GM12878 (cell line): ENCODE measurements at regions not wholly inside any gene's neighbourhood (a gene's known extent, or its start where the extent isn't known, plus 50 kb on each side); places are given as distances from the start of the nearest gene placed in this dataset.

Source experiments
- ATAC-seq: fragments of 200-7000 bp; cut with Tn5 transposase; 3 replicates; pipeline ENCODE4 v1.9.1; 2020; ENCODE audit warnings: mild to moderate bottlenecking, moderate library complexity
- BruUV-seq: library from RNA; stranded (reverse); fragments of 400-500 nt; replicated peaks from 2 replicates; lab custom pipeline; 2021; lab: Mats Ljungman, UMichigan
- CTCF ChIA-PET: fragments of 300-600 bp; sonication (Branson Sonifier 250); formaldehyde crosslinking; extraction: SDS; loops from one replicate; lab custom pipeline; 2021; ENCODE audit warnings: inconsistent platforms; lab: Yijun Ruan, JAX
- POLR2A ChIA-PET: fragments of 350-600 bp; formaldehyde crosslinking; extraction: SDS; loops from one replicate; lab custom pipeline; 2021; ENCODE audit warnings: inconsistent platforms; lab: Charles Lee
- RAD21 ChIA-PET: fragments of 300-600 bp; sonication (Branson Sonifier 250); formaldehyde crosslinking; loops from one replicate; lab custom pipeline; 2023; ENCODE audit warnings: antibody characterized with exemption; ENCODE audit not compliant: unreplicated experiment; lab: Charles Lee
- SMC1A ChIA-PET: fragments of 300-600 bp; sonication (Branson Sonifier 250); formaldehyde crosslinking; loops from one replicate; lab custom pipeline; 2023; ENCODE audit not compliant: unreplicated experiment, uncharacterized antibody; lab: Charles Lee
- DNase-seq: peaks from one replicate; pipeline ENCODE4 v3.0.0-alpha.2; 2011; ENCODE audit warnings: low read depth, low spot score
- FAIRE-seq: peaks from 3 replicates; lab custom pipeline; 2011; peaks lifted over from hg19 to GRCh38; lab: Jason Lieb, UNC
- H2AFZ ChIP-seq: 2 replicates; pipeline ENCODE4 v1.6.0; 2011; ENCODE audit warnings: low read depth, low read length, control low read depth; ENCODE audit not compliant: control insufficient read depth
- H3K27ac ChIP-seq: 2 replicates; pipeline ENCODE4 v1.5.1; 2011; ENCODE audit warnings: control low read depth; ENCODE audit not compliant: control insufficient read depth, insufficient read depth
- H3K27me3 ChIP-seq, 2 experiments: replicated peaks in 1 of 2; 2 replicates each; pipeline versions ENCODE4 v1.6.0 to v1.6.1; 2011; ENCODE audit warnings: low read length in 1 of 2; ENCODE audit not compliant: control insufficient read depth in 2 of 2, insufficient read depth in 2 of 2
- H3K36me3 ChIP-seq, 2 experiments: 2 replicates each; pipeline ENCODE4 v1.5.1; 2011; ENCODE audit warnings: low read length in 1 of 2; ENCODE audit not compliant: control insufficient read depth in 2 of 2, insufficient read depth in 2 of 2
- H3K4me1 ChIP-seq: 2 replicates; pipeline ENCODE4 v1.6.1; 2011; ENCODE audit warnings: mild to moderate bottlenecking, low read length, moderate library complexity, mixed read lengths; ENCODE audit not compliant: control insufficient read depth, insufficient read depth
- H3K4me2 ChIP-seq: 2 replicates; pipeline ENCODE4 v1.6.0; 2011; ENCODE audit warnings: control low read depth; ENCODE audit not compliant: control insufficient read depth, insufficient read depth
- H3K4me3 ChIP-seq: fragments of 200-600 bp; sonication (generic); 2 replicates; pipeline ENCODE4 v1.5.1; 2016
- H3K79me2 ChIP-seq: 2 replicates; pipeline ENCODE4 v1.6.0; 2011; ENCODE audit warnings: low read length; ENCODE audit not compliant: control insufficient read depth, insufficient read depth
- H3K9ac ChIP-seq: 2 replicates; pipeline ENCODE4 v1.8.0; 2011; ENCODE audit warnings: low read length, control low read depth, mixed read lengths; ENCODE audit not compliant: control insufficient read depth, insufficient read depth
- H3K9me3 ChIP-seq: replicated peaks from 3 replicates; pipeline ENCODE4 v1.5.1; 2011; ENCODE audit warnings: mild to moderate bottlenecking, low read length; ENCODE audit not compliant: control insufficient read depth, insufficient read depth
- H4K20me1 ChIP-seq: 2 replicates; pipeline ENCODE4 v1.6.0; 2011; ENCODE audit not compliant: control insufficient read depth, insufficient read depth
- CREB1 ChIP-seq: IDR thresholded peaks from 2 replicates; pipeline ENCODE4 v1.6.1; 2012; ENCODE audit warnings: low read depth, mild to moderate bottlenecking, inconsistent platforms
- DPF2 ChIP-seq: fragments of 450-650 bp; IDR thresholded peaks from 2 replicates; pipeline ENCODE4 v1.6.1; 2017; ENCODE audit warnings: mild to moderate bottlenecking
- FOS ChIP-seq: IDR thresholded peaks from 3 replicates; pipeline ENCODE4 v1.6.1; 2011; ENCODE audit warnings: borderline replicate concordance; ENCODE audit not compliant: insufficient read length; ENCODE audit errors: extremely low read depth
- FOXK2 ChIP-seq: fragments of 450-650 bp; IDR thresholded peaks from 2 replicates; pipeline ENCODE4 v1.6.1; 2017; ENCODE audit warnings: mild to moderate bottlenecking, moderate library complexity
- IKZF2 ChIP-seq, 2 experiments: fragments of 450-650 bp; IDR thresholded peaks; 2 replicates each; pipeline ENCODE4 v1.6.1; 2017; ENCODE audit warnings: mild to moderate bottlenecking in 2 of 2, moderate library complexity in 2 of 2
- NBN ChIP-seq: fragments of 450-650 bp; IDR thresholded peaks from 2 replicates; pipeline ENCODE4 v1.6.1; 2016
- NFYB ChIP-seq: IDR thresholded peaks from 2 replicates; pipeline ENCODE4 v1.6.1; 2011; ENCODE audit warnings: low read depth, mild to moderate bottlenecking, low read length, improper control_type of control experiment, moderate library complexity; ENCODE audit not compliant: insufficient read depth
- NRF1 ChIP-seq: conservative IDR thresholded peaks from 2 replicates; pipeline ENCODE4 v1.6.1; 2011; ENCODE audit warnings: mild to moderate bottlenecking, low read depth, low read length, improper control_type of control experiment
- WGBS: methylation state at CpG from one replicate; pipeline ENCODE4 v1.1.6; 2016; ENCODE audit warnings: low lambda C conversion rate; ENCODE audit not compliant: insufficient replicate concordance, insufficient coverage; ENCODE audit errors: missing lambda C conversion rate; 5-methylcytosine and 5-hydroxymethylcytosine counted together
- in situ Hi-C: fragments of 300-500 bp; cut with MboI; formaldehyde crosslinking; loops from 9 replicates; pipeline ENCODE4 v1.14.3; 2018; ENCODE audit warnings: mixed read lengths
- intact Hi-C: fragments of 100-400 bp; cut with micrococcal nuclease; formaldehyde crosslinking; loops from one replicate; pipeline ENCODE4 v1.14.2; 2022; ENCODE audit not compliant: unreplicated experiment
- TF ChIP-seq, protein P1 (sequence below): IDR thresholded peaks from 2 replicates; pipeline ENCODE4 v1.6.1; 2011; ENCODE audit warnings: borderline replicate concordance, low read depth, mild to moderate bottlenecking, moderate library complexity, low read length; ENCODE audit not compliant: insufficient read depth, poor library complexity, severe bottlenecking
- TF ChIP-seq, protein P2 (sequence below): fragments of 450-650 bp; formaldehyde crosslinking; IDR thresholded peaks from 2 replicates; pipeline ENCODE4 v1.4.0; 2020; ENCODE audit warnings: mild to moderate bottlenecking, moderate library complexity
- TF ChIP-seq, protein P3 (sequence below): fragments of 450-650 bp; IDR thresholded peaks from 2 replicates; pipeline ENCODE4 v1.6.1; 2017; ENCODE audit warnings: mild to moderate bottlenecking, moderate library complexity
- TF ChIP-seq, protein P4 (sequence below): fragments of 450-650 bp; IDR thresholded peaks from 2 replicates; pipeline ENCODE4 v1.6.1; 2018; ENCODE audit warnings: mild to moderate bottlenecking, low read depth, moderate library complexity; ENCODE audit not compliant: partially characterized antibody

DNA sequence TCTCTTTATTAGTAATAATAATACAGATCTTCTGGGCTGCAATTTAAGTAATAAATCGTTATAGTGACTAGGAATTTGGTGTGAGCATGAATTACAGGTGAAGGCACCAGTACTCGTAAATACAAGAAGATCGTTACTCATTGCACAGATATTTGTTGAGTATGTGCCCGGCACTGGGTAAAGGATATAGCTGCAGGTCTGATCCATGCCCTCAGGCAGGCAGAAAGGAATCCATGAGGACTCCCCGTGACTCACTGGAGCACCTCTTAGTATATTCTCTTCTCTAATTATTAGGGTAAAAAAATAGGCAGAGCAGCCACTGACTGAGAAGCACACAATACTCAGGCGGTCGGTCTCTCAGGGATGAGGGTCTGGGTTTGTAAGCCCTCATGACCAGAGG, 868.3 kb downstream of the RAB28 start (continued):
- TF ChIP-seq, protein P1, sequence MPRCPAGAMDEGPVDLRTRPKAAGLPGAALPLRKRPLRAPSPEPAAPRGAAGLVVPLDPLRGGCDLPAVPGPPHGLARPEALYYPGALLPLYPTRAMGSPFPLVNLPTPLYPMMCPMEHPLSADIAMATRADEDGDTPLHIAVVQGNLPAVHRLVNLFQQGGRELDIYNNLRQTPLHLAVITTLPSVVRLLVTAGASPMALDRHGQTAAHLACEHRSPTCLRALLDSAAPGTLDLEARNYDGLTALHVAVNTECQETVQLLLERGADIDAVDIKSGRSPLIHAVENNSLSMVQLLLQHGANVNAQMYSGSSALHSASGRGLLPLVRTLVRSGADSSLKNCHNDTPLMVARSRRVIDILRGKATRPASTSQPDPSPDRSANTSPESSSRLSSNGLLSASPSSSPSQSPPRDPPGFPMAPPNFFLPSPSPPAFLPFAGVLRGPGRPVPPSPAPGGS: no peak
- TF ChIP-seq FOXK2 (no peak), DPF2 (no peak), NBN (no peak)
- TF ChIP-seq, protein P2, sequence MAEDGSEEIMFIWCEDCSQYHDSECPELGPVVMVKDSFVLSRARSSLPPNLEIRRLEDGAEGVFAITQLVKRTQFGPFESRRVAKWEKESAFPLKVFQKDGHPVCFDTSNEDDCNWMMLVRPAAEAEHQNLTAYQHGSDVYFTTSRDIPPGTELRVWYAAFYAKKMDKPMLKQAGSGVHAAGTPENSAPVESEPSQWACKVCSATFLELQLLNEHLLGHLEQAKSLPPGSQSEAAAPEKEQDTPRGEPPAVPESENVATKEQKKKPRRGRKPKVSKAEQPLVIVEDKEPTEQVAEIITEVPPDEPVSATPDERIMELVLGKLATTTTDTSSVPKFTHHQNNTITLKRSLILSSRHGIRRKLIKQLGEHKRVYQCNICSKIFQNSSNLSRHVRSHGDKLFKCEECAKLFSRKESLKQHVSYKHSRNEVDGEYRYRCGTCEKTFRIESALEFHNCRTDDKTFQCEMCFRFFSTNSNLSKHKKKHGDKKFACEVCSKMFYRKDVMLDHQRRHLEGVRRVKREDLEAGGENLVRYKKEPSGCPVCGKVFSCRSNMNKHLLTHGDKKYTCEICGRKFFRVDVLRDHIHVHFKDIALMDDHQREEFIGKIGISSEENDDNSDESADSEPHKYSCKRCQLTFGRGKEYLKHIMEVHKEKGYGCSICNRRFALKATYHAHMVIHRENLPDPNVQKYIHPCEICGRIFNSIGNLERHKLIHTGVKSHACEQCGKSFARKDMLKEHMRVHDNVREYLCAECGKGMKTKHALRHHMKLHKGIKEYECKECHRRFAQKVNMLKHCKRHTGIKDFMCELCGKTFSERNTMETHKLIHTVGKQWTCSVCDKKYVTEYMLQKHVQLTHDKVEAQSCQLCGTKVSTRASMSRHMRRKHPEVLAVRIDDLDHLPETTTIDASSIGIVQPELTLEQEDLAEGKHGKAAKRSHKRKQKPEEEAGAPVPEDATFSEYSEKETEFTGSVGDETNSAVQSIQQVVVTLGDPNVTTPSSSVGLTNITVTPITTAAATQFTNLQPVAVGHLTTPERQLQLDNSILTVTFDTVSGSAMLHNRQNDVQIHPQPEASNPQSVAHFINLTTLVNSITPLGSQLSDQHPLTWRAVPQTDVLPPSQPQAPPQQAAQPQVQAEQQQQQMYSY (CRISPR knock-in tag): no peak

DNA sequence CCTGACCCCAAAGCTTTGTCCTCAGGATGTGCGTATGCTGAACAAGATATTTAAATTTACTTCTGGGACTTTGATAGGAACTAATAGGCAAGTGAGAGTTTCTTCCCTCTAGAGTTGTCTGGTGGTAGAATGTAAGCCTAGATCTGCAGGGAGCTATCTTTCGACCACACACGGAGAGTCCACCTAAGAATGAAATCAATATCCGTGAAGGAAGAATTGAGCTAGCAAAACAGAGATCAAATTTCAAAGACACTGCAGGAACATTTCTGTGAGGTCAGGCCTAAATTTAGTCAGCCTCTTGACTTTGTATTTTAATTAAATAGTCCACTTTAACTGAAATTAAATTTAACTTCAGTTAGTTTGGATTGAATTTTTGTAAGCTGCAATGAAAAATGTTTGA, 871.3 kb downstream of the RAB28 start:
- POLR2A ChIA-PET: no interaction called here
- RAD21 ChIA-PET: no interaction called here
- no peak overlapping the region for H3K27ac ChIP-seq
- DNase-seq (no peak), ATAC-seq (no peak), FAIRE-seq (no peak)
- H3K27me3 ChIP-seq: no peaks in the 10 kb centered on the region
- no peaks in the 10 kb centered on the region for H4K20me1 ChIP-seq
- no TSS peak for BruUV-seq
- no peaks in the 10 kb centered on the region for H3K4me1 ChIP-seq
- 47% methylated on average over 4 of the region's 4 CpGs for whole genome bisulfite sequencing
- H3K9ac ChIP-seq: no peak overlapping the region
- no peak overlapping the region for H3K4me3 ChIP-seq
- in situ Hi-C loops: no loop called here
- no peaks in the 10 kb centered on the region for H3K79me2 ChIP-seq
- no peaks in the 10 kb centered on the region for H3K36me3 ChIP-seq
- intact Hi-C loops: no loop called here
- H3K9me3 ChIP-seq: no peaks in the 10 kb centered on the region
- SMC1A ChIA-PET: no interaction called here
- no peak overlapping the region for H3K4me2 ChIP-seq
- CTCF ChIA-PET: no interaction called here
- H2AFZ ChIP-seq: no peak overlapping the region
- TF ChIP-seq FOS (no peak), NRF1 (no peak), IKZF2 (IDR thresholded peaks at IDR 0.05) (no peak), NFYB (no peak), CREB1 (no peak)
- TF ChIP-seq, protein P3, sequence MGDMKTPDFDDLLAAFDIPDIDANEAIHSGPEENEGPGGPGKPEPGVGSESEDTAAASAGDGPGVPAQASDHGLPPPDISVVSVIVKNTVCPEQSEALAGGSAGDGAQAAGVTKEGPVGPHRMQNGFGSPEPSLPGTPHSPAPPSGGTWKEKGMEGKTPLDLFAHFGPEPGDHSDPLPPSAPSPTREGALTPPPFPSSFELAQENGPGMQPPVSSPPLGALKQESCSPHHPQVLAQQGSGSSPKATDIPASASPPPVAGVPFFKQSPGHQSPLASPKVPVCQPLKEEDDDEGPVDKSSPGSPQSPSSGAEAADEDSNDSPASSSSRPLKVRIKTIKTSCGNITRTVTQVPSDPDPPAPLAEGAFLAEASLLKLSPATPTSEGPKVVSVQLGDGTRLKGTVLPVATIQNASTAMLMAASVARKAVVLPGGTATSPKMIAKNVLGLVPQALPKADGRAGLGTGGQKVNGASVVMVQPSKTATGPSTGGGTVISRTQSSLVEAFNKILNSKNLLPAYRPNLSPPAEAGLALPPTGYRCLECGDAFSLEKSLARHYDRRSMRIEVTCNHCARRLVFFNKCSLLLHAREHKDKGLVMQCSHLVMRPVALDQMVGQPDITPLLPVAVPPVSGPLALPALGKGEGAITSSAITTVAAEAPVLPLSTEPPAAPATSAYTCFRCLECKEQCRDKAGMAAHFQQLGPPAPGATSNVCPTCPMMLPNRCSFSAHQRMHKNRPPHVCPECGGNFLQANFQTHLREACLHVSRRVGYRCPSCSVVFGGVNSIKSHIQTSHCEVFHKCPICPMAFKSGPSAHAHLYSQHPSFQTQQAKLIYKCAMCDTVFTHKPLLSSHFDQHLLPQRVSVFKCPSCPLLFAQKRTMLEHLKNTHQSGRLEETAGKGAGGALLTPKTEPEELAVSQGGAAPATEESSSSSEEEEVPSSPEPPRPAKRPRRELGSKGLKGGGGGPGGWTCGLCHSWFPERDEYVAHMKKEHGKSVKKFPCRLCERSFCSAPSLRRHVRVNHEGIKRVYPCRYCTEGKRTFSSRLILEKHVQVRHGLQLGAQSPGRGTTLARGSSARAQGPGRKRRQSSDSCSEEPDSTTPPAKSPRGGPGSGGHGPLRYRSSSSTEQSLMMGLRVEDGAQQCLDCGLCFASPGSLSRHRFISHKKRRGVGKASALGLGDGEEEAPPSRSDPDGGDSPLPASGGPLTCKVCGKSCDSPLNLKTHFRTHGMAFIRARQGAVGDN: no peak
- TF ChIP-seq, protein P4, sequence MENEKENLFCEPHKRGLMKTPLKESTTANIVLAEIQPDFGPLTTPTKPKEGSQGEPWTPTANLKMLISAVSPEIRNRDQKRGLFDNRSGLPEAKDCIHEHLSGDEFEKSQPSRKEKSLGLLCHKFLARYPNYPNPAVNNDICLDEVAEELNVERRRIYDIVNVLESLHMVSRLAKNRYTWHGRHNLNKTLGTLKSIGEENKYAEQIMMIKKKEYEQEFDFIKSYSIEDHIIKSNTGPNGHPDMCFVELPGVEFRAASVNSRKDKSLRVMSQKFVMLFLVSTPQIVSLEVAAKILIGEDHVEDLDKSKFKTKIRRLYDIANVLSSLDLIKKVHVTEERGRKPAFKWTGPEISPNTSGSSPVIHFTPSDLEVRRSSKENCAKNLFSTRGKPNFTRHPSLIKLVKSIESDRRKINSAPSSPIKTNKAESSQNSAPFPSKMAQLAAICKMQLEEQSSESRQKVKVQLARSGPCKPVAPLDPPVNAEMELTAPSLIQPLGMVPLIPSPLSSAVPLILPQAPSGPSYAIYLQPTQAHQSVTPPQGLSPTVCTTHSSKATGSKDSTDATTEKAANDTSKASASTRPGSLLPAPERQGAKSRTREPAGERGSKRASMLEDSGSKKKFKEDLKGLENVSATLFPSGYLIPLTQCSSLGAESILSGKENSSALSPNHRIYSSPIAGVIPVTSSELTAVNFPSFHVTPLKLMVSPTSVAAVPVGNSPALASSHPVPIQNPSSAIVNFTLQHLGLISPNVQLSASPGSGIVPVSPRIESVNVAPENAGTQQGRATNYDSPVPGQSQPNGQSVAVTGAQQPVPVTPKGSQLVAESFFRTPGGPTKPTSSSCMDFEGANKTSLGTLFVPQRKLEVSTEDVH: no peak
